Ureter (tissue), 1 donor: ENCODE measurements at regions not wholly inside any gene's neighbourhood (a gene's known extent, or its start where the extent isn't known, plus 50 kb on each side); places are given as distances from the start of the nearest gene placed in this dataset.
"Not testable (repeated sequence)": the region's sequence is repeated elsewhere in the genome, so short reads cannot be mapped to it uniquely, and the experiment has no call there.

Source experiments
- DNase-seq: peaks from one replicate; pipeline ENCODE4 v3.0.0-alpha.2; 2020; ENCODE audit warnings: low spot score
- donor health status: DM: yes; HTN: yes; CAD: no.

DNA sequence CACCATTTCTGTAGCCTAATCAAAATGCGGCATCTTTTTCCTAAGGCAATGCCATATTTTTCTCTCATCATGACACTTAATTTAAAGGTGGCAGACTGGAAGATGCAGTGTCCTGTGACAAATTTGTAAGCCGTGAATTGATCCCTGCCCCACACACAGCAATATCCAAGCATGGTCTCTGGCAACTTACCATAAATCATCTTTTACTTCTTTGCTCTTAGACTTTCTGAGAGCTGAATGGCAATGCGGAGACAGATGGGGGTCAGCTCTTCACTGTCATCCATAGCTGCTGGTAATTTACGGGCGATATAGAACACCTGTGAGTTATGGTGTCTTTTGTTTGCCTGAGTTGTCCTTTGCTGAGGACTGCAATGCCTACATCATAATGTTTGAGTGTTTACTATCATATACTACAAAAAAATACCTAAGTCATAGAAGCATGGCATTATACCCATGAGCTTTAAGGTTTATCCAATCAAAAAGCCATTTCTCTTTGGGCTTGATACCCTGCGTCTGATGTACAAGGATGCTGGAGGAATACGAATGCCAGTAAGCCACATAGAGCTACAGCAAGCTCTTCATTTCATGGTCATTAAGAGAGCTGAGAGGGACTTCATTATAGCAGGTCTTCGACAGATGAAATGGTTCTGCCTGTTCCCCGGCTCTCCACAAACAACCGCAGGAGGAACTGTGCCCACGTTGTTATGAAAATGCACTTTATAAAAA, 148.1 kb downstream of the TRIML1 start:
- no peak for DNase-seq

DNA sequence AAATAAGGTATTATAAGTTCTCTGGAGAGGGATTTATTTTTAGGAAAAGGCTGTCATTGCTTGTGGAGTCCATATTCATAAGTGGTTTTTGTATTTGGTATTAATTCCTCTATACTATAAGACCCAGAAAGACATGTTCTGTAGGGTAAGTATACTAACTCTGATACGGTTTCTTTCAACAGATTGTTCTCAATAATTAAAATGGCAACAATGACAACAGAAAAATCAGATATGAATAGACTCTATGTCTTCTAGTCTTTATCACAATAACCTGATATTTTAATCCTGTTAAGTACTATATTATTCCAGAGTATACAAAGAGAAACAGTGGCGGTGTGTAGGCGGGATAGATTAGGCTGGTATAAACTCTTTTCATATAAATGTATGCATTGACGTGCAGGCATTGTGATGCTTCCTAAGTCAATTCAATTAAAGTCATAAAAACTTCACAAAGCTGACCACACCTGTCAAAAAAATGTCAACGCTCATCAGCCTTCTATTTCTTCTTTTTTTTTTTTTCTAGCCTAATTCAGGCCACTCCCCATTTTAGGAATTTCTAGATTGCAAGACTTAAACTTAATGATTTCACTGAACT, 150.4 kb downstream of the TRIML1 start:
- DNase-seq, result no peak

DNA sequence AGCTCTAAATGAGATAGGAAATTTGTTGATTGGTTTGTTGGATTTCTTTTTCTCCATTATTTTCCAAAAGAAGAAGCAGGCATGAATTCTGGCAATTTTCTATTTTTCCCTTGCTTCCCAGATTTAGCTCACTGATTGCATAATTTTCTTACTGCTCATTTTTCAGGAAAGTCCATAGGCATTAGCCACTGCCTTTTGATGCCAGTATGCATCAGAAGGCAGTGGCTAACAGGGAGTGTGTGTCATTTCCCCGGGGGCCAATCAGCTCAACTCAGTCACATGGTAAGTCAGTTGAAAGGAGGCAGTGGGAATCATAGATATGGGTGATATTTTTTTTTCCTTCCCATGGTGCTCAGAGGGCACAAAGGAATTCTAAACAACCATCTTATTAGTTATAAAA, 156.7 kb downstream of the TRIML1 start:
- no peak for DNase-seq

DNA sequence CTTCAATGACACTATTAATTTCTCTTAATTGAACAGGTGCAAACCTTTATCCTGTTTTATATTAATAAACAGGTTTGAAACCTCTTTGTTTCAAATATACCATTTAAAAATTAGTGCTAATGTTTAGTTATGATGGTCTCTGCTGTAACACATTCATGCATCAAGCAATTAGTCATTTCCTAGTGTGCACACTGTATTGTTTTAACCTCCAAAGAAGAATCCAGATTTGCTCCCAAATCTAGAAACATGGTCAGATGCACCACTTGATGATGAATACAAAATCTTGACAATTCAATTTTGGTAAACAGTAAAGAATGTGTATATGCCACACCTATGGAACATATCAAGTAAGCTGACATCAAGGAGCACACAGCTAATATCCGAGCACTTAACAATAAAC, 157.1 kb downstream of the TRIML1 start:
- DNase-seq, result no peak

DNA sequence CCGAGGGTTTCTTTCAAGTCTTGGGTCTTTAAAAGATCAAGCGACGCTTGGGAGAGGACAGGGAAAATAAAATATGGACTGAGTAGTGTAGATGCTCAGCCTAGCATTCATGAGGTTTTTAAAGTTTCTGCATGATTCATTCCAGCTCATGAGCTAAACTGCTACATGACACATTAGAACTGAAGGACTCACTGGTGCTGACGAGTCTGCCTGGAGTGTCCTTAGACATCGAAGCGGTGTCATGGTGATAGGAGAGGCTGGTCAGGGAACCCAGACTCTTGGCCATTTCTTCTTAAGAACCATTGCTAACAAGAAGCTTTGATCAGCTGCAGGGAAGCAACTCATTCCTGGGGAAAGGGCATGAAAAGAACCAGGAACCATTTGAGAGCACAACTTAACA, 158.6 kb downstream of the TRIML1 start:
- DNase-seq, result no peak

DNA sequence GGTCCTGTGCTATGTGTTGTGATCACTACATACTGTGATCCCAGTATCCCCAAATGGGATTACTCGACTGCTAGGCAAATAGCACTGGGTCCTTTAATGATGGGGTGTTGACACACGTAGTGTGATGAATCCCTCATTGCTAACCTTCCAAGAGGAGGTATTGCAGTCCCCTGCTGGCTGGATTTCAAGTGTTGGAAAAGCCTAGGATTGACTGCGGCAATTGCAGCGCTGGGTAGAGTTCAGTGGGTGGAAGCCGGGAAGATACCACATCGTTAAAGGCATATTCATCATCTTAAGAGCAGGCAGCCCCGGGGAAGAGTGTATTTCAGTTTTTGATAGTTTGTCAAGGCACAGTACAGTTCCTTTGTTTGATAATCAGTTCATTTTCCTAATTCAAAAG, 159.9 kb downstream of the TRIML1 start:
- no peak for DNase-seq

DNA sequence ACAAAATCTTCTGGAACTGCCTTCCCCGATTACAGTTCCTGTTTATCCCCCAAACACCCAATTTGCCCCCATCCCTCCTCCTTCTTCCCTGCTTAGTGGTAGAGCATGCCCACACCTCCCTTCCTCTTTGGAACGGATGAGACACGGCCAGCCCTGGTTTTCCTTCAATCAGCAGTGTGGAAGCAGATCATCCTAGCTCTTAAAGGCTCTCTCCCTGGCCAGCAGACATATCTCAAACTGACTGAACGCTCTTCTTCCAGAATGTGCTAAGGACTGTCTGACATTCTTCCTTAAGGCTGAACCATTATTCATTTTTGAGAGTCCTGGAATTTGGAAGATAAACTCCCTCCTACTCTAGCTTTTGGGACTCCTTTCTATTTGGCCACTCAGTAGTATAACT, 161.1 kb downstream of the TRIML1 start:
- DNase-seq, result no peak

DNA sequence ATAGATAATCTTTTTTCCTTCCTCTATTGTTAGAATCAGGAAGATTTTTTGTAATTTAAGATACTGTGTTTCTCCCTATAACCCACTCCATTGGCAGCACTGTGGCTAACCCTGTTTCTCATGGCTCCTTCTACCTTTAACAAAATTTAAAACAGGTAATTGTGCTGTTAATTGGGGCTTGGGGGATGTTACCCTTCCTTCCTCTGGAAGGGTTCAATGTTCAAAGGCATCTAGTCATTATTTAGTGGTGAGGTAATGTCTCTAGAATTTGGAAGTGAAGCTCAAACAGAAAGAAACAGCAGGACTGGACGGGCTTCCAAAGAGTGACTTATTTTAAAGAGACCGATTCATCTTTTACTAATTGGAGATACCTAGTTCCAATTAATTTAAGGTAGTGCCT, 166.4 kb downstream of the TRIML1 start:
- no peak for DNase-seq

DNA sequence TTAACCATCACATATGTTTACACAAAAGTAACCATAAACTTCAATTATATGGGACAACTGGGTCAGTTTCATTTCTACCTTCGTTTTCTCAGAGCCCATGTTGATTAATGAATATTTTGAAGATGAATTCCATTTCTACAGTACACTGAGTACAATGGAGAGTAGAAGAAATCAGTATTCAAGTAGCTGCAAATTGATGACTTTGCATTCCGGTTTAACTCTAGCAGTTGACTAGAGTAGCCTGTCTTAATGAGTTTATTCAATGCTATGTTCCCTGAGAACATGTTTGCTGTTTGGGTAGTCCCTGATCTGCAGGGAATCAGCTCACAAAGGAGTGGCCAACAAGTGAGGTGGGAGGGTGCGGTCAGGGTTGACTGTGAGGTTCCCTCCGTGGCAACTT, 168.3 kb downstream of the TRIML1 start:
- DNase-seq, result no peak

DNA sequence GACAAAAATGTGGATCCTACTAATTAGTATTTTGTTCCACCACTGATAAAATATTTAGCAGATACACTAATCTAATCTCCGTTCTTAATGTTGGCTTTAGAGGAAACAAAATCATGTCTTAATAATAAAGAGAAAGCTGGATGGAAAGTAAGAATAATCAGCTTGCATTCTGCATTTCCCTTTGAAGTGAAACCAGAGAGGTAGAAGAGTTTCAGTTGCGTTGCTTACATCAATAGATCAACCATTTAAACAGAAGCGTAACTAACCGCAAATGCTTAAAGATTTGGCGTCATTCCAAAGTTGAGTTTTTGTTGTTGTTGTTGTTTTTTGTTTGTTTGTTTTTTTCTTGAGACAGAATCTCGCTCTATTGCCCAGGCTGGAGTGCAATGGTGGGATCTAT, 168.9 kb downstream of the TRIML1 start:
- no peak for DNase-seq

DNA sequence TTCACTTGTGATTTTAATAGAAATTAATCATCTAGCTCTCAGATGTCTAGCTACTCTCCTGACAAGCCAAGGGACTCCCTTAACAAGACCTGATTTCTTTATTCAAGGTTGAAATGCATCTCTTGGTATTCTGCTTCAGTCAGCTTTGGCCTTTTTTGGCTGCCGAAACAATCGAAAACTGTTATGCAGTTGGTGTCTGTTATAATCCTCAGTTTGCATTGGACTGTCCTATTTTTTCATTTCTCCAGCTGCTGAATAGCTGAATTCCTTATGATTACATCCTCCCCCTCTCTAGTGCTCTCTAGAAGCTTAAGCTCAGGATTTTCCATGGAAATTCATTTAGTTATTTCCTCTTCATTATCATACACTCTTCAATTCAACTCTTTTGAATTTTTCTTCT, 177.2 kb downstream of the TRIML1 start:
- DNase-seq, result no peak

DNA sequence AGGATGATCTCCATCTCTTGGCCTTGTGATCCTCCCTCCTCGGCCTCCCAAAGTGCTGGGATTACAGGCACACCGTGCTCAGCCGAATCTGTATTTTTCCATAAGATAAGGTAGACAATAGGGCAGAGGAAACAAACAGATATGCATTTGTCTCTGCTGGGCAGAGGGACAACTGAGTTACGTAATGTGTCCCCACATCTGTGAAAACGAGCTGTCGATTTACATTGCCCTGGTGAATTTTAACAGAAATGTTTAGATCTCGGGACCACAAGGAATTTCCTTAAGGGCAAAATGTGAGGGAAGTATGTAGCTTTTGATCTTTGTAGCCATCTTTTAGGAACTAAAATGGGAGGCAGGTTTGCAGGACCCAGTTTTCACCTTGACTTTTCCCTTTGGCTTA, 189.7 kb downstream of the TRIML1 start:
- DNase-seq, result no peak

DNA sequence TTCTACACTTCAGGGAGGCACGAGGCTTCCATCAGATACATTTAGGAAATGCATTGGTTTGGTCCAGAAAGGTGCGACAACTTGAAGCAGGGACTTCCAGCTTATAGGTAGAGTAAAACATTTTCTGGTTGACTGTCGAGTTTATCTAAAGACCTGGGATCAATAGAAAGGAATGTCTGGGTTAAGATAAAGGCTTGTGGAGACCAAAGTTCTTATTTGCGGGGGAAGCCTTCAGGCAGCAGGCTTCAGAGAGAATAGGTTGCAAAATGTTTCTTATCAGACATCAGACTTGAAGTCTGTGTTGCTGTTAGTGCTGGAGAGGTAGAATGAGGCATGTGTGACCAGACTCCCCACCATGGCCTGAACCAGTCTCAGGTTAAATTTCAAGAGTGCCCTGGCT, 190.3 kb downstream of the TRIML1 start:
- no peak for DNase-seq

DNA sequence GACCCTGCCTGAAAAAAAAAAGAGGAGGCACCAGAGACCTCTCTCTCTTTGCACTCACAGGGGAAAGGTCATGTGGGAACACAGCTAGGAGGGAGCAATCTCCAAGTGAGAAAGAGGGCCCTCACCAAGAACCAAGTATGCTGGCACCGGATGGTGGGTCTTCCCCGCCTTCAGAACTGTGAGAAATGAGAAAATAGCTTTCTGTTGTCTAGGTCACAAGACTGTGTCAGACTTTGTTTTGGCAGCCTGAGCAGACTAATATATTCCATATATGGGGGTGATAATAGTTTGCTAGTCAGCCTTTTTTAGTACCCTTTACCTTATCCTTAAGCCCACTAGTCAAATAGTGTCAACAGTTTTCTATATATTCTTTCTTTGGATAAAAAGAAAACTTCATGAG, 193.0 kb downstream of the TRIML1 start:
- no peak for DNase-seq

DNA sequence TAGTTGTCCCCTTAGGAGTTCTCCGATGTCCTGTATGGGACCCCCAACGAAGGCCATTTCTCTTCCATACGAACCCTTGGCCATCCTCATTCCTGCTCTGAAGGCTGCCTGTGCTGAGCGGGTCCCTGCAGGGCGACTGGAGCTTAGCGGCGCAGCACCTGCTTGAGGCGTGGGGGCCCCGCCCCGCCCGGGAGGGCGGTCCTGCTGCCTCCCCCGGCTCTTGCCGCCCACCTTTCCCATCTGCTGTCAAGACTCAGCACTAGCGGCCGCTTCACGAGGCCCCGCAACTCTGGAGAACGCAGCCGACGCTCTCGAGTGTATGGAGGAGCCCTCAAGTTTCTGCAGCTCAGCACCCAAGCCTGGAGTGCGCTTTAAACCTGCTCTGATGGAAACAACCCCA, 197.7 kb downstream of the TRIML1 start:
- no peak for DNase-seq

DNA sequence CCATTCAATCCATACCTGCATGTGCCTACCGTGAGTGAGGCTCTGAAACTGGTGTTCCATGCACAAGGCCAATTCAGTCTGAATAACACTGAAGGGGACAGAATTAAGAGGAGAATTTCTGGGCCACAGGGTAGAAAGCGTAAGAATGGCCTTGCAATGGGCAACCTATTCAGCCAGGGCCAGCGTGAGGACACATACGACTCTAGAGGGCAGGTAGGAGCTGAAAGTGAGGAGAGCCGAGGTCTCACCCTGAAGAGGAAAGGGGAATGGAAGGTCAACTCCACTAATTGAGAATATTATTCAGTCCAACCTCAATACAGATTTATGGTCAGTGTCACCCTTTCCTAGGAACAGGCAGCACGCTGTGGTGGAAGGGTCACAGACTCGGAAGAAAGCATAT, 202.2 kb downstream of the TRIML1 start:
- DNase-seq, result no peak

DNA sequence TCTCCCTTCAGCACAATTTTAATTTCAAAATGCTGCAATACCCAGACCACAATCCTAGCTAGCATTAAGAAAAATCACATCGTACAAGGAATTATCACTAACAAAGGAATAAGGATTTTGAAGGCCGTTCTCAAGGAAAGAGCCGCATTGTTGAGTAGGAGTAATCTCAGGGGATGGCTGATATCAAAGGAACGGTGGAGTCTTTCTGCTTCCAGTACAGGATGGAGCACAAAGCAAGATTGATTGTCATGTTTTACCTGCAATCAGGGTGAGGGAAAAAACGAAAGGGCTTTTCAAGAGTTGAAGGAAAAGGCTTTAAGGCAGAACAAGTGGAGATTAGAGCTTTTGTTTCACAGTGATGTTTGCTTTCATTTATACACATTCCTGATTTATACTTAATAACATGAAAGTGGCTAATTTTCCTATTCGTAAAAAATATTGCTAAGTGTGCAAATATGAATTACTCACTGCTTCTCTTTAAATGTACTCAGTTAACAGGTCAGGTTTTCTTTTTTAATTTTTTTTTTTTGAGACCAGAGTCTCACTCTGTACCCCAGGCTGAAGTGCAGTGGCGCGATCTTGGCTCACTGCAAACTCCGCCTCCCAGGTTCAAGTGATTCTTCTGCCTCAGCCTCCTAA, 207.0 kb downstream of the TRIML1 start:
- DNase-seq, result no peak

DNA sequence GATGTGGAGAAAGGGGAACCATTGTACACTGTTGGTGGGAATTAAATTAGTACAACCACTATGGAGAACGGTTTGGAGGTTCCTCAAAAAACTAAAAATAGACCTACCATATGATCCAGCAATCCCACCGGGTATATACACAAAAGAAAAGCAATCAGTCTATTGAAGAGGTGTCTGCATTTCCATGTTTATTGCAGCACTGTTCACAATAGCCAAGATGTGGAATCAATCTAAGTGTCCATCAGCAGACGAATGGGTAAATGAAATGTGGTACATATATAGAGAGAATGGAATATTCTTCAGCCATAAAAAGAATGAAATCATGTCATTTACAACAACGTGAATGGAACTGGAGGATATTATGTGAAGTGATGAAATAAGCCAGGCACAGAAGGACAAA, 208.1 kb downstream of the TRIML1 start:
- no peak for DNase-seq

DNA sequence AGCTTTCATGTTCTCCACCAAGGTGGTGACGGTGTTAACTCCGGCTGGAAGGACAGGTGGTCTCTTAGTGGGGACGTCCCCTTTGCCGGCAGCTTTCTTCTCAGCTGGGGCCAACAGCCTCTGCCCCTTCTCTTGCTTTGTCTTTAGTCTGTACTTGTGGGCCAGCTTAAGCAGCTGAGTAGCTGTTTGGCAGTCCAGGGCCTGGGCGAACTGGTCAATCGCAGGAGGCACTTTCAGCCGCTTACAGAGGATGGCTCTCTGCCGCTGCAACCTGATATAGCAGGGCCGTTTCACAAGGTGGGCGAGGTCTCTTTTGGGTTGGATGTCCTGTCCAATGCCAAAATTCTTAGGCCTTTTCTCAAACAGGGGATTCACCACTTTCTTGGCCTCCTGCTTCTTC, 210.3 kb downstream of the TRIML1 start:
- DNase-seq, result not testable (repeated sequence)

DNA sequence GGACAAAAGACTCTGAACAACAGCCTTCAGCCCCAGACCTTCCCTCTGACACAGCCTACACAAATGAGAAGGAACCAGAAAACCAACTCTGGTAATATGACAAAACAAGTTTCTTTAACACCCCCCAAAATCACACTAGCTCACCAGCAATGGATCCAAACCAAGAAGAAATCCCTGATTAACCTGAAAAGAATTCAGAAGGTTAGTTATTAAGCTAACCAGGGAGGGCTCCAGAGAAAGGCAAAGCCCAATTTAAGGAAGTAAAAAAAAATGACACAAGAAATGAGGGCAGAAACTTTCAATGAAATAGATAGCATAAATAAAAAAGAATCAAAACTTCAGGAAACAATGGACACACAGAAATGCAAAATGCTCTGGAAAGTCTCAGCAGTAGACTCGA, 224.0 kb downstream of the TRIML1 start:
- no peak for DNase-seq

DNA sequence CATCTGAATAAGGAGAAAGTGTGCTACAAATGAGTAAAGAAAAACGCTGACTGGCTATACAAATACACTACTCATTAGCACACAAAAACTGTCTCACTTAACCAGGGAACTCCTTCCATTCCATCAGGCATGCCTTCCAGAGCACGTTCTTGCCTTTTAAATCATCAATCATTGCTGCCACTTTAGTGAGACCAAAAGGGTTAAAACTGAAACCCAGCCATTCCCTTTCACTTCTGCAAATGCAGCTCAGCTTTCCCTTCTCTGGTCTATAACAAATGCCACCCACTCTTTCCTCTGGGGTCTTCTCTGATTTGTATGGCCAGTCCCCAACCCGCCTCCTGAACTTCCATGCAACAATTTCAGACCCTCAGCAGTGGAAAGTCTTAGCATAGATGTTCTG, 231.5 kb downstream of the TRIML1 start:
- DNase-seq, result no peak

DNA sequence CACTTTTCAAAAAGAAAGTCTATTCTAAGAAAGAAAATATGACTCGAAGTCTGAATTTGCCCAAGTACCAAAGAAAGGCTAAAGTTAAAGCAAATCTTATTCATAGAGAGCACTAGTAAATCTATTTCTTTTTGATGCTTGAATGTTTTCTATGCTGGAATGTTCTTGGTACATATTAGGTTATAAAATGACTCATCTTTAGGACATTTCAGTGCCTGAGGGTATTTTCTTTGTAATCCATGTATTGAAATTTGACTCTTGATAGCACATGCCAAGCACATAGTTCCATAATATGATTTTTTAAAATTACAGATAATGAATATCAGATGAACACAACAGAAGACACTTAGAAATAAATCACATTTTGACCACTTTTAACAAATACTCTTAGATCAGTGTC, 232.8 kb downstream of the TRIML1 start:
- DNase-seq, result no peak

DNA sequence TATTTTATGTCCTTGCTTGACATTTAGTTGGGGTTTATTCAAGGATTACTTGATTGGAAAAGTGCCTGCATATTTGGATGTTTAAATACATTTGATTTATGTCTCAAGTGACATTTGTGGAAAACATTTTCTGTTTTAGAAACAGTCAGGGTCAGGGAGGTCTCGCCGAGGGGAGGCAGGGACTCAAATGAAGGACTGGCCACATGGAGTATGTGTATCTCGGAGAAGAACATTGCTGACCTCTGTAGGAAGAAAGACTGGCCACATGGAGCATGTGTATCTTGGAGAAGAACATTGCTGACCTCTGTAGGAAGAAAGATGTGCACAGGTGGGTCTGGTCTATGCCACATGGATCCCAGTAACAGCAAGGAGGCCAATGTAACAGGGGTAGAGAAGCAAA, 233.6 kb downstream of the TRIML1 start:
- no peak for DNase-seq

DNA sequence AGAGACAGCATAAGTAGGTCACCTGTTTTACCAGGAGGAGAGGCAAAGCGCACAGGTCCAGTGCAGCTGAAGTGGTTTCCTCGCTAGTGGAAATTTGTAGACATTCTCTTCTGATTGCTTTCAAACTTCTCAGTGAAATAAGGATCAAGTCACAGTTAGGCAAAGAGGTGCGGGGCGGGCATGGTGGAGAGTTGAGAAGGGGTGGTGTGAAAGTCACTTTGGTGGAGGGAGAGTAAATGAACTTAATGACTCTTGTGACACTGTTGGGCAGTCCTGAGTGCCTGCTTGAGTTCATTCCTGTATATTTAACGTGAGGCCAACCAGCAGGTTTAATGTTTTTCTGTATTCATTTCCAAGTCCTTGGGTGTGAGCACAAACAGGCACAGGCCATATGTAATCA, 235.6 kb downstream of the TRIML1 start:
- DNase-seq, result no peak
